SJSA1 (cell line): ENCODE measurements at regions not wholly inside any gene's neighbourhood (a gene's known extent, or its start where the extent isn't known, plus 50 kb on each side); places are given as distances from the start of the nearest gene placed in this dataset.

Experiments
- DNase-seq, 2 experiments: peaks; one replicate each; pipeline ENCODE4 v3.0.0-alpha.2; 2015 to 2020; ENCODE audit warnings: low spot score in 2 of 2, low read depth in 1 of 2
- H3K27ac ChIP-seq: fragments of 250-450 bp; sonication (Bioruptor Pico); 2 replicates; pipeline ENCODE4 v1.5.1; 2020; ENCODE audit warnings: mild to moderate bottlenecking, moderate library complexity
- H3K27me3 ChIP-seq: fragments of 250-450 bp; sonication (Bioruptor Pico); replicated peaks from 2 replicates; pipeline ENCODE4 v1.5.1; 2020; ENCODE audit warnings: mild to moderate bottlenecking, moderate library complexity
- H3K36me3 ChIP-seq: fragments of 250-450 bp; sonication (Bioruptor Pico); 2 replicates; pipeline ENCODE4 v1.5.1; 2020; ENCODE audit warnings: mild to moderate bottlenecking
- H3K4me1 ChIP-seq: fragments of 250-450 bp; sonication (Bioruptor Pico); replicated peaks from 2 replicates; pipeline ENCODE4 v1.6.1; 2021; ENCODE audit warnings: mild to moderate bottlenecking
- H3K4me3 ChIP-seq: fragments of 250-450 bp; sonication (Bioruptor Pico); 2 replicates; pipeline ENCODE4 v1.5.1; 2020; ENCODE audit warnings: mild to moderate bottlenecking
- H3K9me3 ChIP-seq: fragments of 250-450 bp; sonication (Bioruptor Pico); replicated peaks from 2 replicates; pipeline ENCODE4 v1.5.1; 2020; ENCODE audit warnings: mild to moderate bottlenecking

GRCh38 chr13:59538512-59538911 lies 625.2 kb downstream of the DIAPH3 start:
- no peak overlapping the region for H3K27ac ChIP-seq
- H3K4me3 ChIP-seq, result no peak overlapping the region
- no peak for DNase-seq
- H3K9me3 ChIP-seq, result no peaks in the 10 kb centered on the region
- H3K27me3 ChIP-seq, result no peaks in the 10 kb centered on the region
- H3K4me1 ChIP-seq, result peaks cover 8% of the 10 kb centered on the region
- H3K36me3 ChIP-seq, result no peaks in the 10 kb centered on the region

- no peaks in the 10 kb centered on the region for H3K9me3 ChIP-seq
- no peak overlapping the region for H3K4me3 ChIP-seq
- DNase-seq, result no peak
- no peaks in the 10 kb centered on the region for H3K4me1 ChIP-seq
- H3K27ac ChIP-seq, result no peak overlapping the region
- H3K36me3 ChIP-seq, result no peaks in the 10 kb centered on the region
- no peaks in the 10 kb centered on the region for H3K27me3 ChIP-seq
Observed at GRCh38 chr13:59542303-59542702, 621.4 kb downstream of the DIAPH3 start.

GRCh38 chr13:59543418-59543817 lies 620.3 kb downstream of the DIAPH3 start:
- no peaks in the 10 kb centered on the region for H3K9me3 ChIP-seq
- no peak for DNase-seq
- H3K36me3 ChIP-seq, result no peaks in the 10 kb centered on the region
- H3K4me3 ChIP-seq, result no peak overlapping the region
- H3K27me3 ChIP-seq, result no peaks in the 10 kb centered on the region
- no peaks in the 10 kb centered on the region for H3K4me1 ChIP-seq
- H3K27ac ChIP-seq, result no peak overlapping the region

GRCh38 chr13:59545007-59545406 lies 618.7 kb downstream of the DIAPH3 start:
- no peak for DNase-seq
- Histone ChIP-seq H3K27me3 (no peaks in the 10 kb centered on the region), H3K9me3 (no peaks in the 10 kb centered on the region), H3K4me1 (no peaks in the 10 kb centered on the region), H3K4me3 (no peak overlapping the region), H3K36me3 (no peaks in the 10 kb centered on the region), H3K27ac (no peak overlapping the region)

GRCh38 chr13:59546178-59546577 lies 617.5 kb downstream of the DIAPH3 start:
- no peak overlapping the region for H3K27ac ChIP-seq
- H3K27me3 ChIP-seq, result no peaks in the 10 kb centered on the region
- DNase-seq, result no peak
- H3K36me3 ChIP-seq, result no peaks in the 10 kb centered on the region
- no peak overlapping the region for H3K4me3 ChIP-seq
- H3K9me3 ChIP-seq, result no peaks in the 10 kb centered on the region
- no peaks in the 10 kb centered on the region for H3K4me1 ChIP-seq

GRCh38 chr13:59547950-59548349 lies 615.8 kb downstream of the DIAPH3 start:
- Histone ChIP-seq H3K9me3 (no peaks in the 10 kb centered on the region), H3K4me1 (no peaks in the 10 kb centered on the region), H3K4me3 (no peak overlapping the region), H3K27ac (no peak overlapping the region), H3K36me3 (no peaks in the 10 kb centered on the region), H3K27me3 (no peaks in the 10 kb centered on the region)
- no peak for DNase-seq

GRCh38 chr13:59562924-59563323 lies 600.8 kb downstream of the DIAPH3 start:
- no peak overlapping the region for H3K27ac ChIP-seq
- H3K9me3 ChIP-seq, result no peaks in the 10 kb centered on the region
- no peak overlapping the region for H3K4me3 ChIP-seq
- no peaks in the 10 kb centered on the region for H3K36me3 ChIP-seq
- no peaks in the 10 kb centered on the region for H3K4me1 ChIP-seq
- H3K27me3 ChIP-seq, result no peaks in the 10 kb centered on the region
- no peak for DNase-seq

GRCh38 chr13:59566561-59566960 lies 597.2 kb downstream of the DIAPH3 start:
- H3K27ac ChIP-seq, result no peak overlapping the region
- no peaks in the 10 kb centered on the region for H3K36me3 ChIP-seq
- DNase-seq, result no peak
- no peaks in the 10 kb centered on the region for H3K4me1 ChIP-seq
- no peaks in the 10 kb centered on the region for H3K9me3 ChIP-seq
- H3K4me3 ChIP-seq, result no peak overlapping the region
- H3K27me3 ChIP-seq, result no peaks in the 10 kb centered on the region

- no peak for DNase-seq
- Histone ChIP-seq H3K4me1 (no peaks in the 10 kb centered on the region), H3K27me3 (no peaks in the 10 kb centered on the region), H3K27ac (no peak overlapping the region), H3K4me3 (no peak overlapping the region), H3K36me3 (no peaks in the 10 kb centered on the region), H3K9me3 (no peaks in the 10 kb centered on the region)
Observed at GRCh38 chr13:59568306-59568705, 595.4 kb downstream of the DIAPH3 start.

GRCh38 chr13:59570204-59570603 lies 593.5 kb downstream of the DIAPH3 start:
- no peak for DNase-seq
- Histone ChIP-seq H3K36me3 (no peaks in the 10 kb centered on the region), H3K4me1 (no peaks in the 10 kb centered on the region), H3K27me3 (no peaks in the 10 kb centered on the region), H3K9me3 (no peaks in the 10 kb centered on the region), H3K4me3 (no peak overlapping the region), H3K27ac (no peak overlapping the region)

GRCh38 chr13:59584101-59584500 lies 579.6 kb downstream of the DIAPH3 start:
- Histone ChIP-seq H3K27ac (no peak overlapping the region), H3K4me3 (no peak overlapping the region), H3K36me3 (no peaks in the 10 kb centered on the region), H3K27me3 (no peaks in the 10 kb centered on the region), H3K4me1 (no peaks in the 10 kb centered on the region), H3K9me3 (no peaks in the 10 kb centered on the region)
- DNase-seq, result no peak

GRCh38 chr13:59584761-59585670 lies 578.7 kb downstream of the DIAPH3 start:
- no peaks in the 10 kb centered on the region for H3K27me3 ChIP-seq

GRCh38 chr13:59587030-59587429 lies 576.7 kb downstream of the DIAPH3 start:
- Histone ChIP-seq H3K27ac (no peak overlapping the region), H3K27me3 (no peaks in the 10 kb centered on the region), H3K4me3 (no peak overlapping the region), H3K4me1 (no peaks in the 10 kb centered on the region), H3K36me3 (no peaks in the 10 kb centered on the region), H3K9me3 (no peaks in the 10 kb centered on the region)
- no peak for DNase-seq

More at GRCh38 chr13:59584761-59585670, 578.7 kb downstream of the DIAPH3 start:
- no peaks in the 10 kb centered on the region for H3K36me3 ChIP-seq
- H3K4me1 ChIP-seq, result no peaks in the 10 kb centered on the region
- no peak overlapping the region for H3K4me3 ChIP-seq
- H3K9me3 ChIP-seq, result no peaks in the 10 kb centered on the region
- no peak overlapping the region for H3K27ac ChIP-seq
- DNase-seq, result no peak

GRCh38 chr13:59587971-59588716 lies 575.6 kb downstream of the DIAPH3 start:
- H3K9me3 ChIP-seq, result no peaks in the 10 kb centered on the region
- no peaks in the 10 kb centered on the region for H3K27me3 ChIP-seq
- no peaks in the 10 kb centered on the region for H3K36me3 ChIP-seq
- H3K4me3 ChIP-seq, result no peak overlapping the region
- no peaks in the 10 kb centered on the region for H3K4me1 ChIP-seq
- no peak for DNase-seq
- H3K27ac ChIP-seq, result no peak overlapping the region
